ENCODE measurements at regions not wholly inside any gene's neighbourhood (a gene's known extent, or its start where the extent isn't known, plus 50 kb on each side); places are given as distances from the start of the nearest gene placed in this dataset.

- no peak for TF ChIP-seq ZBTB7A (IDR thresholded peaks at IDR 0.05; ENCODE audit: low read depth)
- TF ChIP-seq RAD21 (IDR thresholded peaks at IDR 0.05; ENCODE audit: low read depth), result no peak
- TF ChIP-seq REST (IDR thresholded peaks at IDR 0.05; ENCODE audit: low read depth), result no peak
- TF ChIP-seq MAX (IDR thresholded peaks at IDR 0.05), result no peak
- no peak for TF ChIP-seq TEAD4 (IDR thresholded peaks at IDR 0.05)
- TF ChIP-seq CEBPB (IDR thresholded peaks at IDR 0.05), result no peak
- TF ChIP-seq CREB1 (IDR thresholded peaks at IDR 0.05; ENCODE audit: low read depth), result no peak
- TF ChIP-seq TAF1 (IDR thresholded peaks at IDR 0.05; ENCODE audit: low read depth), result no peak
- TF ChIP-seq YY1 (IDR thresholded peaks at IDR 0.05; ENCODE audit: low read depth), result no peak
These were observed 367.4 kb downstream of the MID1IP1 start for GRCh38 chrX:39168609-39169008.

Measured in Ishikawa (cell line).